ENCODE measurements at regions not wholly inside any gene's neighbourhood (a gene's known extent, or its start where the extent isn't known, plus 50 kb on each side); places are given as distances from the start of the nearest gene placed in this dataset.

DNA sequence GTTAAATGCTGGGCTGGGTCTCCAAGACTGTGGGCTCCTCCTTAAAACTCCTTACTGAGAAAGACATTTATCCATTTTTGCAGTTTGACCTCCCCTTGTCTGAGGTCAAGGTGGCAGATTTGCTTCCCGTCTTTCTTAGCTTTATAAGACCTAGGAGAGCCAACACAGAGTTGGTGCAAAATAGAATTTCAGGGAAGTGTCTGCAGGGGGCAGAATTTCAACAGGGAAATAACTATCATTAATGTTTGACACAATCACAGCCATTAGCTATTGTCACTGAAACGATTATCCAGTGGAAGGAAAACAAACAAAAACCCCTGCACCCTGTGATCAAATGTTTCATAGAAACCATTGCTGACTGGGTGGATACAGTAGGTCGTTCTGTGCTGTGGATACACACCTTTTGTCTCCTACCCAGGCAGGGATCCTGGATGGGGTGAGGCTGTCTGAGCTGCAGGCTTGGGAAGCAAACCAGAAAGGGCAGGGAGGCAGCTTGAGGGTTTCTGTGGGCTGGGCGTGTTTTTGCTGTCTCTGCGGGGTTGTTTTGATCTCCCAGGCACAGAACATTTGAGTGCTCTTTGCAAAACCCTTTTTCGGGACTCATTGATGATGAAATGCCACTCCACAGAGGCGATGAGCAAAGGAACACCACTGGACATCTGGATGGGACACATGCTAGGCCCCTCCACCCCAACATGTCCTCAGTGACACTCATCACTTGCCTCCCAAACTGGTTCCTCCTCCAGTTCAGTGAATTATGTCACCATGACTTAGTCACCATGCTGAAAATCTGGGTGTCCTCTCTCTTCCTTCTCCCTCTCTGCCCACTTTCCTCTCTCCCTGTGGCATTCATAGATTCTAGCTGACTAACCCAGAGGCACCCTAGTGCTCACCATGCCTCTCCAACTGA is 94.2 kb upstream of the SERBP1 start:
- TF ChIP-seq CTCF (IDR thresholded peaks at IDR 0.05) (no peak), POLR2AphosphoS5 (IDR thresholded peaks at IDR 0.05; ENCODE audit: insufficient read depth in 1 of 2, low read depth in 1 of 2) (no peak), POLR2A (IDR thresholded peaks at IDR 0.05) (no peak)
